Left ventricle myocardium inferior (tissue), 1 donor: ENCODE measurements at regions not wholly inside any gene's neighbourhood (a gene's known extent, or its start where the extent isn't known, plus 50 kb on each side); places are given as distances from the start of the nearest gene placed in this dataset.
"Not testable (repeated sequence)": the region's sequence is repeated elsewhere in the genome, so short reads cannot be mapped to it uniquely, and the experiment has no call there.

ENCODE experiments used
- DNase-seq: peaks from one replicate; pipeline ENCODE4 v3.0.0-alpha.2; 2020
- H3K27ac ChIP-seq: fragments of 200-600 bp; replicated peaks from 2 replicates; pipeline ENCODE4 v1.8.0; 2021
- H3K27me3 ChIP-seq: fragments of 200-600 bp; 2 replicates; pipeline ENCODE4 v1.8.0; 2021; ENCODE audit warnings: low read depth
- H3K36me3 ChIP-seq: fragments of 200-600 bp; 2 replicates; pipeline ENCODE4 v1.8.0; 2021
- H3K4me1 ChIP-seq: fragments of 200-600 bp; 2 replicates; pipeline ENCODE4 v1.8.0; 2021
- H3K4me3 ChIP-seq: fragments of 200-600 bp; 2 replicates; pipeline ENCODE4 v1.8.0; 2021; ENCODE audit warnings: mild to moderate bottlenecking, moderate library complexity
- H3K9me3 ChIP-seq: fragments of 200-600 bp; replicated peaks from 2 replicates; pipeline ENCODE4 v1.8.0; 2021
- intact Hi-C: fragments of 100-400 bp; cut with micrococcal nuclease; formaldehyde crosslinking; loops from one replicate; pipeline ENCODE4 v1.11.0; 2022
- TF ChIP-seq, protein P1 (sequence below): fragments of 200-600 bp; IDR thresholded peaks from 2 replicates; pipeline ENCODE4 v1.8.0; 2021; ENCODE audit warnings: antibody characterized with exemption, mild to moderate bottlenecking, borderline replicate concordance
- donor health status: DM: no; HTN: yes; CAD: no; lungs with severe emphysema.

DNA sequence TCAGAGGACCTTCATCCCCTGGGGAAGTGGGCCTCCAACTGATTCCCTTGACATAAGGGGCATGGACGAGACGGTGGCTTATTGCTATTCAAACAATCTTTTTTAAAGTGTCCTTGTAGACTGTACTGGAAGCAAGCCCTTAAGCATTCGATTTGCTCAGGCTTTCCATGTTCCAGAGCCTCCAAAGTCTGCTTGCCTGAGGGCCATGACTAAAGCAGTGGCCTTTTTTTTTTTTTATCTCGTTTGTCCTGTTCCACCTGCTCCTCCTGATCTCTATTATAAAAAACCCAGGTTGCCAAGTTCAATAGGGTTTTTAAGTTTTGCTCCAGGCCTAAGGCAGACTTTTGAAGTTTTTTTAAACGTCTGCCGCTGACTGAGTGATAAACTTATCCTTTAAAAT is 103.7 kb upstream of the AADAT start:
- no peaks in the 10 kb centered on the region for H3K27me3 ChIP-seq
- H3K4me3 ChIP-seq, result no peak overlapping the region
- no peak for DNase-seq
- H3K27ac ChIP-seq, result no peak overlapping the region
- no peaks in the 10 kb centered on the region for H3K36me3 ChIP-seq
- no peaks in the 10 kb centered on the region for H3K4me1 ChIP-seq
- H3K9me3 ChIP-seq, result peaks cover 6% of the 10 kb centered on the region
- intact Hi-C loops, result no loop called here
- TF ChIP-seq, protein P1, sequence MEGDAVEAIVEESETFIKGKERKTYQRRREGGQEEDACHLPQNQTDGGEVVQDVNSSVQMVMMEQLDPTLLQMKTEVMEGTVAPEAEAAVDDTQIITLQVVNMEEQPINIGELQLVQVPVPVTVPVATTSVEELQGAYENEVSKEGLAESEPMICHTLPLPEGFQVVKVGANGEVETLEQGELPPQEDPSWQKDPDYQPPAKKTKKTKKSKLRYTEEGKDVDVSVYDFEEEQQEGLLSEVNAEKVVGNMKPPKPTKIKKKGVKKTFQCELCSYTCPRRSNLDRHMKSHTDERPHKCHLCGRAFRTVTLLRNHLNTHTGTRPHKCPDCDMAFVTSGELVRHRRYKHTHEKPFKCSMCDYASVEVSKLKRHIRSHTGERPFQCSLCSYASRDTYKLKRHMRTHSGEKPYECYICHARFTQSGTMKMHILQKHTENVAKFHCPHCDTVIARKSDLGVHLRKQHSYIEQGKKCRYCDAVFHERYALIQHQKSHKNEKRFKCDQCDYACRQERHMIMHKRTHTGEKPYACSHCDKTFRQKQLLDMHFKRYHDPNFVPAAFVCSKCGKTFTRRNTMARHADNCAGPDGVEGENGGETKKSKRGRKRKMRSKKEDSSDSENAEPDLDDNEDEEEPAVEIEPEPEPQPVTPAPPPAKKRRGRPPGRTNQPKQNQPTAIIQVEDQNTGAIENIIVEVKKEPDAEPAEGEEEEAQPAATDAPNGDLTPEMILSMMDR, result no peak

DNA sequence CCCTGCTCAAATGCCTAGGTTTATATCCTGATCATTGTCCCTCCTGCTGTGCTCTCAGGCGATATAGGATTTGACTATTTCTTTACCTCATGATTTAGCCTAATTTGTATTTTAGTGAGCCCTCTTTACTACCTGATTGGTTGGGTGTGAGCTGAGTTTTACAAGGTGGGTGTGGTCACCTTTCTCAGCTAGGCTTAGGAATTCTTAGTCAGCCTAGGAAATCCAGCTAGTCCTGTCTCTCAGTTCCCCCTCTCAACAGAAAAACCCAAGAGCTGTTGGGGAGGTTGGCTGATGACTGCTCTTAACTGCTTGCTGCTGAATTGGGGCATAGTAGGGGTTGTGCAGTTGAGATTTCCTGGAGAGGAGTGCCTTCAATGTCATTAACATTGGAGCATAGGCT is 100.5 kb upstream of the AADAT start:
- Histone ChIP-seq H3K27ac (no peak overlapping the region), H3K27me3 (no peaks in the 10 kb centered on the region), H3K36me3 (no peaks in the 10 kb centered on the region), H3K9me3 (peaks cover 9% of the 10 kb centered on the region), H3K4me1 (no peaks in the 10 kb centered on the region), H3K4me3 (no peak overlapping the region)
- DNase-seq, result no peak
- intact Hi-C loops, result no loop called here
- TF ChIP-seq, protein P1, result no peak

DNA sequence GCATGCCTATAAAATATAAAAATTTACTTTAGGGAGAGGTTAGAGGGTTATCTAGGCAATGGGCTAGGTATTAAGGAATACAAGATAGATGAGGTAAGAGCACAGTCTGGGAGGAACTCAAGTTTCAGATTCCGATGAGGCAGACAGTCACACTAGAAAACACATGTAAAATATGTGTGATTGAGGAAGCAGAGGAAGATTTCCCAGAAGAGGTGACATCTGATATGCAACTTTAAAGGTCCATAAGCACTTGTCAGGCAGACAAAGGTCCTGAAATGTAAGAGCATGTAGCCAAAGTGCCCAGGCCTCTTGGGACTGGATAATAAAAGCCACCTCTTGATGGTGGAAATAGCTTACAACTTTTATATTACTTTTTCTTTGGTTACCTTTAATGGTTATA is 81.1 kb upstream of the AADAT start:
- Histone ChIP-seq H3K9me3 (peaks cover 5% of the 10 kb centered on the region), H3K4me1 (no peaks in the 10 kb centered on the region), H3K36me3 (no peaks in the 10 kb centered on the region), H3K27ac (no peak overlapping the region), H3K4me3 (no peak overlapping the region), H3K27me3 (no peaks in the 10 kb centered on the region)
- TF ChIP-seq, protein P1, result no peak
- no peak for DNase-seq
- intact Hi-C loops, result no loop called here

DNA sequence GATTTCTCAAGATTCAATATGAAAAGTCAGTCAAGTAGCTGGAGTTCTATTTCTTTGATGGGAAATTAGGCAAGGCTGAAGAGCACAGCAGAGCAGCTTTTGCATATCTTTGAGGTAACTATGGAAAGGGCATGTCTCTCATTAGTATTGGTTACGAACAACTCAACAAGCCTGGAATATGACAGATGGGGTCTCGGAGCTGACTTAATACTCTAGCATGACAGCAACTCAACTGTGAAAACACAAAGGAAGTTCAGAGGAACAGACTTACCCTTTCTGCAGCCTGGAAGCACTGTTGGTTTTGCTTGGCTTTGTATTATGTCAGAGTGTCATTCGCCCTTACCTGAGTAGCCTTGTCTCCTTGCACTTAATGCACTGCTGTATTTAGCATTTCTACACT is 79.9 kb upstream of the AADAT start:
- TF ChIP-seq, protein P1, result no peak
- H3K4me3 ChIP-seq, result no peak overlapping the region
- H3K9me3 ChIP-seq, result no peaks in the 10 kb centered on the region
- intact Hi-C loops, result no loop called here
- DNase-seq, result no peak
- H3K36me3 ChIP-seq, result no peaks in the 10 kb centered on the region
- H3K27me3 ChIP-seq, result no peaks in the 10 kb centered on the region
- H3K4me1 ChIP-seq, result no peaks in the 10 kb centered on the region
- no peak overlapping the region for H3K27ac ChIP-seq

DNA sequence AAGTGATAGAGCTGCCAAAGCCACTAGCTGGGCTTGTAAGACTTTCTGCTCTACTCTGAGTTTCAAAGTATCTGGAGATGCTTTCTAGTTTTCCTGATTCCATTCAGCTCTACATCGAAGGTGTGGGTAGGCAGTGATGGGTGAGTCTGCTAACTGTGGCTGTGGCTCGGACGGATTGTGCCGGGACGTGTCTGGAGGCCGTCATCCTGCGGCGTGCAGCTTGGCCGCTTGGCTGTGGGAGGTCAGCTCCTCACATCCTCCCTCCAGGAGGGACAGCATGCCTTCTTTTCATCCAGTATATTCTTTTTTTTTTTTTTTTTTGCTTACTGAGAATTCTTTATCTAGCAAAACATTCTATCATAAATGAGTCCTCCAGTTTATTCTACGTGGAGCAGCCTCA is 77.9 kb upstream of the AADAT start:
- no peaks in the 10 kb centered on the region for H3K27me3 ChIP-seq
- TF ChIP-seq, protein P1, result no peak
- no peak for DNase-seq
- H3K9me3 ChIP-seq, result no peaks in the 10 kb centered on the region
- no peaks in the 10 kb centered on the region for H3K36me3 ChIP-seq
- H3K4me3 ChIP-seq, result no peak overlapping the region
- no peak overlapping the region for H3K27ac ChIP-seq
- H3K4me1 ChIP-seq, result no peaks in the 10 kb centered on the region
- intact Hi-C loops, result no loop called here

DNA sequence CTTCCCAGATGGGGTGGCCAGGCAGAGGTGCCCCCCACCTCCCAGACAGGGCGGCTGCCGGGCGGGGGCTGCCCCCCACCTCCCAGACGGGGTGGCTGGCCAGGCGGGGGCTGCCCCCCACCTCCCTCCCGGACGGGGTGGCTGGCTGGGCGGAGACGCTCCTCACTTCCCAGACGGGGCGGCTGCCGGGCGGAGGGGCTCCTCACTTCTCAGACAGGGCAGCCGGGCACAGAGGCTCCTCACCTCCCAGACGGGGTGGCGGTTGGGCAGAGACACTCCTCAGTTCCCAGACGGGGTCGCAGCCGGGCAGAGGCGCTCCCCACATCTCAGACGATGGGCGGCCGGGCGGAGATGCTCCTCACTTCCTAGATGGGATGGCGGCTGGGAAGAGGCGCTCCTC is 76.4 kb upstream of the AADAT start:
- not testable (repeated sequence) for DNase-seq

More for the DNA sequence above, 76.4 kb upstream of the AADAT start:
- H3K27ac ChIP-seq, H3K4me1 ChIP-seq, H3K36me3 ChIP-seq, H3K4me3 ChIP-seq, intact Hi-C loops, H3K9me3 ChIP-seq, H3K27me3 ChIP-seq: not testable (repeated sequence)
